NCI-H345 (cell line): ENCODE measurements at regions not wholly inside any gene's neighbourhood (a gene's known extent, or its start where the extent isn't known, plus 50 kb on each side); places are given as distances from the start of the nearest gene placed in this dataset.
"Not testable (repeated sequence)": the region's sequence is repeated elsewhere in the genome, so short reads cannot be mapped to it uniquely, and the experiment has no call there.

Experiments used
- DNase-seq: peaks from one replicate; lab custom pipeline; 2025; lab: John Stamatoyannopoulos, UW

DNA sequence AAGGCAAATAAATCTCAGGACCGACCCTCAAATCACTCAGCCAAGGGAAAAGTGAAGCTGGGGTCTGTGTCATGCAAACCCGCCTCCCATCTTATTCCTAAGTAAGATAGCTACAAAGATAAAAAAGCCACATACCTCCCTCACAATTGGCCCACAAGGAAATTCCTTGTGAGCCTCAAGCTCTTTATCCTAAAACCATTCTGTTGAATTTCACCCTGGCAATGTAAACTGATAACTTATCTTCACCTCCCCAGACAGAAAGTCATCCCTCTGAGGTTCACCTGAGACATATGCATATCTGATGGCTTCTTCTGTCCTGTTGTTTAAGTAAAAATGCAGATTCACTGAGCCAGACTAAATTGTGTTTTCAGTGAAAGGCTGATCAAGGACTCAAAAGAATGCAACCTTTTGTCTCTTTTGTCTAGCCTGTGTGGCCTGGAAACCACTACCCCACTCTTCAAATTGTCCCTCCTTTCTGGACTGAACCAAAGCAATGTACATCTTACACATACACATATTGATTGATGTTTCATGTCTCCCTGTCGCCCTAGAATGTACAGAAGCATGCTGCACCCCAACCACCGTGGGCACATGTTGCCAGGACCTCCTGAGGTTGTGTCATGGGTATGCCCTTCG lies 91.3 kb downstream of the MFAP3L start:
- DNase-seq: no peak

DNA sequence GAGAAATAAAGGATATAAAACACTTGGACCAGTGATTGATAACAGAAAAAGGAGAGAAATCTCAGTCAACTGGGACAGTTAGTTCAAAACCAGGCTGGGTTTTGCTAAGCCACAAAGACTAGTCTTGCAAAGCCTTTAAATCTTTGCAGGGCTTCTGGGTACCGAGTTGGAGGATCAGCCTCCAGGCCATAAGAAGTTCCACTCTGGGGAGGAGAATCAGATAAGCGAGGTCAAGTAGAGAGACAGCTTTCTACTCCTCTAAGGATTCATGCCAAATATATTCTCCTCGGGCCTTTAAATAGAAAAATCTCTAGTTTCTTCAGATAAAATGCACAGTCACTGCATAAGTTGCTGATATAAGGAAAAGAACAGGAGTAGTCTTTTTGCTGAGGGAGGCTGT lies 92.7 kb downstream of the MFAP3L start:
- DNase-seq: no peak

DNA sequence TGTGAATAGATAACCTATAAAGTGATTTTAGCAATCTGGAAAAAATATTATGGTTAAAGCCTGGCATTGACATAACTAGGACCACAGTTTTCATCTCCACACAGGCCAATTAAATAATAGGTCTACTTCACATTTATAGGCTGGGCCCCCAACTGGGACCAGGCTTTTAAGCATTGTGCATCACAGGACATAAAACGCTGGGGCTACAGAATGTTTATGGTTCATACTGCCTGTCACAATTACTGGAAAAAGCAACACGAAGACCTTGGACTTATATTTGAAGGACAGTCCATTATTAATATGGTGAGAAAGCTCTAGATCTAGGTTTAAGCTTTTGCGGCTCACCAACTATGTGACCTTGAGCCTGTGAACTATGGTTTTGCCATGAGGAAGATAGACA lies 94.2 kb downstream of the MFAP3L start:
- no peak for DNase-seq

DNA sequence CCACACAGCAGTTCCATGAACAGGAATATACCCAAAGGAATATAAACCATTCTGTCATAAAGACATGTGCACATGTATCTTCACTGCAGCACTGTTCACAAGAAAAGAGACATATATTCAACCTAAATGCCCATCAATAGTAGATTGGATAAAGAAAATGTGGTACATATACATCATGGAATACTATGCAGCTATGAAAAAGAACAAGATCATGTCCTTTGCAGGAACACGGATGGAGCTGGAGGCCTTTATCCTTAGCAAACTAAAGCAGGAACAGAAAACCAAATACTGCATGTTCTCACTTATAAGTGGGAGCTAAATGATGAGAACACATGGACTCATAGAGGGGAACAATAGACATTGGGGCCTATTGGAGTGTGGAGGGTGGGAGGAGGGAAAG lies 95.4 kb downstream of the MFAP3L start:
- DNase-seq: not testable (repeated sequence)

DNA sequence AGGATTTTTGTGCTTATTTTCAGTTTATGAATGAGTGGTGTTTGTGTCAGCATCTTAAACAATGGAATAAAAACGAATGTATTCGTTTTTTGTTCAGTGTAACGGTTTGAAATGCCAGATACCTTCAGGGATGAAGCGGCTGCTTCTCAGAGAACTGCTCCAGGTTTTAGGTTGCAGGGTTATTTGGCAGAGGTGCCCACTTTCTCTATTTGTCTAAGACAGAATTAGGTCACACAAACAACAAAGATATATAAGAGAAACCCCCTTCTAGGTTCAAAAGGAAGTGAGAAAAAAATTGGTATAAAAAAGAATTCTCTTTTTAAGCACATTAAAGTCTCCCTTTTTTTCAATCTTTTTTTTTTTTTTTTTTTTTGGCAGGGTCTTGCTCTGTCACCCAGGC lies 98.9 kb downstream of the MFAP3L start:
- no peak for DNase-seq

DNA sequence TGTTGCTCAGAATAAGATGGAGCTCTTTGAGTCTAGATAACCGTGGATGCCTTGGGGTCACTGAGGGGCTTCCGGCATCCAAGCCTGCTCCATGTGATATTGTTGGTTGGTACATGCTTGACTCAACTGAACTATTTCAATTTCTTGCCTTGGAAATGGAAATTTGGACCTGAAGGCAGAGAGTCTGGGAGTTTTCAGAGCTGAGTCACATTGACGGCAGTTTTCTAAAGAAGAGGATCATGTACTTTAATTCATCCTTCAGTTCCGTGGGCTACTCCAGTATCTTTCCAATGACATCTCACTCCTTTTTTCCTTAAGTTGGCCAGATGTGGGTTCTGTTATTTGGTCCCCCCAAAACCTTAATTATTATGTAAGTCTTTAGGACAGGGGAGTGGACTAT lies 100.5 kb downstream of the MFAP3L start:
- DNase-seq: no peak

DNA sequence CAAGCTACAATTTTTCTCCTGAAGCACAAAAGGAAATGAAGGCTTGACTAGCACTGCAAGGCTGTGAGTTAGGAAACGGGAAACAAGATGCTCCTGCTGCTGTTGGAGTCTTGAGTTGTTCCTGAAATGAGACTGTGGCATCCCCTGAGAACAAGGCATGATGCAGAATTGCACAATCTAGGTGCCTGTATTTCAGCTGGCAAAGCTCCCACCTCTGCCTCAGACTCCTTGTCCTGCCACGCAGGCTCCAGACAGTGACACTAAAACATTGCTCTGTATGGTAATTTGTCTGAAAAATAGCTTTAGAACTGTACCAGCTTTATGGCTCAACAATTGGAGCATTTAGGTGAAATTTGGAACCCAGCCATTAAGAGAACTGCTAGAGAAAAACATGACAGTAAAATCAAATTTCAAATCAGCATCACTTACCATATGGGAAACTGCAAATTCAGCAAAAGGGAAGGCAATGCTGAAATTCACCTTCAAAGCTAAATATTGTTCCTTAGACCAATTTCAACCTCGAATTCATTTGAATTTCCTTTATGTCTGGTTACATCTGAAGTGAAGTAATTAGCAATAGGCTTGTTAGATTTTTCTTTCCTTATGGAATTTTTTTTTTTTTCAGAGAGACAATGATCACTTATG lies 103.4 kb downstream of the MFAP3L start:
- no peak for DNase-seq

DNA sequence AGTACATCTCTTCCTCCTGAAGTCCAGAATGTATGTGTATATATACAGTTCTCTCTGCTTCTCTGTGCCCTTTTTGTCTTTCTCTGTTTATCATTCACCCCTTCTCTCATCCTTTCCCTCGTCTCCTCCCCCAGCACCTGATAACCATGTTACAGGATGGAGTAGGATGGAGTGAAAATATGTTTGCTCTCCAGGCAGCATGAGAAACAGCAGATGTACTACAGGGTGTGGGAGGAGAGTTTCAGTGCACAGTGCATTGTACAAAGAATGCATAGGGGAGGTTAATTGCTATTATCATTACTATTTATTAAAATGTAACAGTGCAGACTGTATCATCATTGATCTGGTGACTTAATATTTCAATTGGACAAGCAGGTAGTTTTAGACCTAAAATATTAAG lies 104.5 kb downstream of the MFAP3L start:
- DNase-seq: no peak

DNA sequence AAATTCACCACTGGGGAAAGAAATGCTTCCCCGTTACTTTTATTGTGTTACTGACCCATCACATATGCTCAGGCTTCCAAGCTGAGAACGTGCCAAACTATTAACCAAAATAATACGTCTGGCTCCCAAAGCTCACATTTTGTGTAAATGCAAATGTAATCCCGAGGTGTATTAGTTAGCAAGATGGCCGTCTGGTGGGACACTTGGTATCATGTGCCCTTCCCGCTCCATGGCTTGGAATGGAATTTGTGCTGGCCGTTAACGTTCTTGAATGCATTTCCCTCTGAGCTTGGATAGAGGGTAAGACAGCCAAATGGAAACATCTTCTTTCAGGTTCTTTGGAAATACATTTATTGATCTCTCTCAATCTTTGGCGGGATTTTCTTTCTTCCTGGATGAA lies 105.0 kb downstream of the MFAP3L start:
- DNase-seq: no peak

DNA sequence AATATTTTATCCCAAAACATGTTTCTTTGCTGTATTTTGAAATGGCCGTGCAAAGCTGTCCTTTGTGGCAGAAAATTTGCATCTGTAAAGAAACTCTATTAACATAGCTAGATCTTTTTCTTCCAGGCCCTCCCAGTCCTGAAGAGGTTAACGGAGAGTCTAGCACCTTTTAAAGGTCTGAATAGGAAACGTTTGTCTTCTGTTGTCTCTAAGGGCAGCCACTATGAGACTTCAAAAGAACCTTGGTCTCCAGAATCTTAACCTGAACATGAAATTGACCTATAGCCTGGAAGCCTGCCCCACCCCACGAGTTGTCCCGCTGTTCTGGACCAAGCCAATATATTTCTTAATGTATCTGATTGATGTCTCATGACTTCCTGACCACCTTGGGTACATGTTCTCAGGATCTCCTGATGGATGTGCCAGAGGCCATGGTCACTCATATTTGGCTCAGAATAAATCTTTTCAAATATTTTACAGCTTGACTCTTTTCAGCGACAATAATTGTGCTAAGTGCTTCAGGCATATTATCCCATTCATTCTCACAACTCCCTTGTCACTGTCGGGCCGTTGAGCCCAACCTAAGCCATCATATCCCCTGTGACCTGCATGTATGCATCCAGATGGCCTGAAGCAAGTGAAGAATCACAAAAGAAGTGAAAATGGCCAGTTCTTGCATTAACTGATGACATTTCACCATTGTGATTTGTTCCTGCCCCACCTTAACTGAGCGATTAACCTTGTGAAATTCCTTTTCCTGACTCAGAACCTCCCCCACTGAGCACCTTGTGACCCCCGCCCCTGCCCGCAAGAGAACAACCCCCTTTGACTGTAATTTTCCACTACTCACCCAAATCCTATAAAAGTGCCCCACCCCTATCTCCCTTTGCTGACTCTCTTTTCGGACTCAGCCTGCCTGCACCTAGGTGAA lies 106.7 kb downstream of the MFAP3L start:
- DNase-seq: not testable (repeated sequence)

DNA sequence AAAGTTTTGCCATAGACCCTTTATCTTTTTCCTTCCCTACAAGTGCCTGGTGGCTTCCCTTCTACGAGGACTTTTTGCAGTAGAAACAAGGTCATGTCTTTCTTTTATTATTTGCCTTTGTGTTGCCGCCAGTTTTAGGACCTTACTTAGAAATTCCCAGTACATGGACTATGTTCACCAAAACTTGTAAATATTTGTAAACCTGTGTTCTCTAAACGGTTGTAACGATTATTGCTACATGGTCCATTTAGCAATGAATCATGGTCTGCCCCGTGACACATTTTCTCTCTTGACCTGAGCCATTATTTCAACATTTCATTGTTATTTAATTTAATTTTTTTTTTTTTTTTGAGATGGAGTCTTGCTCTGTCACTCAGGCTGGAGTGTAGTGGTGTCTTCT lies 110.7 kb downstream of the MFAP3L start:
- DNase-seq: no peak

DNA sequence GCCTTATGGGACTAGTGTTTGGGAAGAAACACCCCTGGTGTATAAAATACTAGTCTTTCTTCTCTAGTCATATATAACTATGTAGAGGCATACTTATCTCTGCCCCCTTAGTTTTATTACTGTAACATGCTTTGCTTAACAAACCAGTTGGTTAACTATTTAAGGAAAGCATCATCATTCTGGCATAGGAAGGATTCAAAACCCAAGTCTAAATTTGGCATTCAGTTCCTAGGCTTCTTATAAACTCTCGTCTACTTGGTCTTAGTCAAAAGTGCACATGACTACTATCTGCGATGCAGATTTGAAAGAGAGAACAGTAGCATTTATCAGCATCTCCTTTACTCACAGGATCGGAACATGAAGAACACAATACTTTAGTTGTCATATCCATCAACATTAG lies 111.3 kb downstream of the MFAP3L start:
- DNase-seq: no peak

DNA sequence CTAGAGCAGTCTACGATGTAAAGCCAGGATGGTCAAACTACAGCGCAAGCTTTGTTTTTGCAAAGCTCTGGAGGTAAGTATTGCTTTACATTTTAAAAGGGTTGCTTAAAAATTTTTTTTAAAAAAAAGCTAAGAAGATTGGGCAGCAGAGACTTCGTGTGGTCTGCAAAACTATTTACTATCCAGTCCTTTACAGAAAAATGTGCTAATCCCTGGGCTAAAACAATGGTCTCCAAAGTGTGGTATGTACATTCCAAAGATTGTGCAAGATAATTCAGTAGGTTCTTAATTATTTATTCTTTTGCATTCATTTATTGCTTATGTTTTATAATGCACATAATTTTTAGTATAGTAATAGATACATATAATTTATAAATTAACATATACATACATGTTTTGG lies 113.2 kb downstream of the MFAP3L start:
- no peak for DNase-seq

DNA sequence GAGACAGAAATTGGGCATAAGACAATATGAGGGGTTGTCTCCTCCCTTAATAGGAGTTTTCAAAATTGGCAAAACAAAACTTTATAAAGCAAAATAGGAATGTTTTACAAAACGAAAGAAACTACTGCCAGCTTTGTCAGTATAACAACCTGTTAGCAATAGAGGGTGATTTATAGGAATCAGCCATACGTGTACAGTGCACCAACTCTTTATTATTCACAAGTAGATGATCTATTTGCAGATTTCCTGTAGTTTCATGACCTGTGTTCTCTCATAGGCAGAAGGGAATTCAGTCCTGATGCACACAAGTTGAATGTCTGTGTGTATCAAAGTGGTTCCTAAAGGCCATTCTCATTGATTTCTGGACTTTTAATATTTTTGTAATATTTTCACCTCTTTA lies 116.3 kb downstream of the MFAP3L start:
- DNase-seq: no peak

DNA sequence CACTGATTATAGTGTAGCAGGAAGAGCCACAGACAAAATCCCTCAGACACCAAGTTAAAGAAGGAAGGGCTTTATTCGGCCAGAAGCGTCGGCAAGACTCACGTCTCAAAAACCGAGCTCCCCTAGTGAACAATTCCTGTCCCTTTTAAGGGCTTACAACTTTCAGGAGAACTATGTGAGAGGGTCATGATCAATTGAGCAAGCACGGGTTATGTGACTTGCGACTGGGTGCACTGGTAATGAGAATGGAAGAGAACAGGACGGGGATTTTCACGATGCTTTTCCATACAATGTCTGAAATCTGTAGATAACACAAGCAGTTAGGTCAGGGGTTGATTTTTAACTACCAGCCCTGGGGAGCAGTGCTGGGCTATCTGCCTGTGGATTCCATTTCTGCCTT lies 116.7 kb downstream of the MFAP3L start:
- no peak for DNase-seq

DNA sequence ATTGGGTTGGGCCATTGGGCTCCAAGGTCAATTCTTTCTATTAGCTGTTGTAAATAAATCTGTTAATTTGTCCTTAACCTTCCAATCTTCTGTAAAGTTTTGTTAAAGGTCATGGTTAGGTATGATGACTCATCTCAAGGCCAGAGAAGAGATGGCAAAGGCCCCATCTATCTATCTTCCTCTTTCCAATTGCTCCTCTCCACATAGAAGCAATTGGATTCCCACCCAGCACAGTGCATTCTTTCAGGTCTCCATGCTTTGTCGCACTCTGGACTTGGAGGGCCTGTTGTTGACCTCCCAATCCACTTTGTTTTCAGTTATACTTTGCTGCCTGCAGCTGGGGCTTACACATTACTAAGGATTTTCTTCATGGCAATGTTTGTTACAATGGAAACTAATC lies 118.5 kb downstream of the MFAP3L start:
- no peak for DNase-seq

DNA sequence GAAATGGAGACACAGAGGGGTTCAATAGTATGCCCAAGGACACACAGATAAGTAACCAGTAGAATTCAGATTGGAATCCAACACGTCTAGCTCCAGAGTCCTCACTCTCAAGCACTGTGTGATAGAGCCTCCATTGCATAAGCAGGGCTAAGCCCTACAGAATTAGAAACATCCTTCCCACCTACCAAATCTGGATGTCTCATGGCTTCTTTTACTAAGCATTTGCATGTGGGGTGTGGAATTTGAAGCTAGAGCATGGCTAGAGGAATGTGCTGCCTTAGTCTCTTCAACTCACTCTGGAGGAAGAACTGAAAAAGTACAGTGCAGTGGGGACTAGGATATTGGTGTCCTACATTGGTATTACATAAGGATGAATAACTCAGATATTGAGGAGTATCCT lies 119.4 kb downstream of the MFAP3L start:
- DNase-seq: no peak

DNA sequence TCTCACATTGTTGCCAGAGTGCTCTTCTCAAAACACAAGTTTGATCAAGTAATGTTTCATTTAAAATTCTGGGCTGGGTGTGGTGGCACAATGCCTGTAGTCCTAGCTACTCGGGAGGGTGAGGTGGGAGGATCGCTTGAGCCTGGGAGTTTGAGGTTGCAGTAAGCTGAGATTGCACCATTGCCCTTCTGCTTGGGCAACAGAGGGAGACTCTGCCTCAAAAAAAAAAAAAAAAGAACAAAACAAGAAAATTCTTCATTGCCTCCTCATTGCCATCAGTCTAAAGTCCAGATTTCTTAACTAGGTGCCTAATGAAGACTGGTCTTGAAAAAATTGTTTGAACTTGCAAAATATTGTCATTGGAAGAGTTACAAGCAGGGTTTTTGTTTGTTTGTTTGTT lies 120.1 kb downstream of the MFAP3L start:
- DNase-seq: no peak

DNA sequence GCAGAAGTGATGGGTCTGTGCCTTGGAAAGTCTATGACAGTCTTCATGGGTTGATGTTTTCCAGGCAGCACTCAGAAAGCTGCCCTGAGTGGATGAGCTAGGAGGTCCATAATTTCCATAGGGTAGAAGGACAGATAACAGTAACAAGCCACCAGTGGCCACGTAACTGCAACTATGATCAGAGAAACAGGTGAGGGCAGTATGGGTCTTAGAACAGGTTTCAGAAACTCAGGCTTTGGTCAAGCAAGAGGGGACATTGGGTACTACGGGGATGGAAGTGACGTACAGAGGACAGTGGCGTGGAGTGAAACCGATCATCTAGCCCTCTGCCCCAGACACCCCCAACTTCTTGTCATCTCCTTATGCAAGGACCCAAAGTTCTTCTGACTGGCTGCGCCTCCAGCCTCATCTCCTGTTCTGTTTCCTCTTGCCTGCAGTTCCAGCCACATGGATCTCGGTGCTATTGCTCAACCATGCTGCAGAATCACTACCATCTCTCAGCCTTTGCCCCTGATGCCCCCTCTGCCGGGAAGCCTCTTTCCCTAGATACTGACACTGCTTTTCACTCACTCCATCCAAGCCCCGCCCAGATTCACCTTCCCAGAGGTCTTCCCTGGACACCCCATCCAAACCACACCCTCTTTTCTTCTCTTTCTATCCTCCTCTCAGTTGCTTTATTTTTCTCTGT lies 123.4 kb downstream of the MFAP3L start:
- no peak for DNase-seq

DNA sequence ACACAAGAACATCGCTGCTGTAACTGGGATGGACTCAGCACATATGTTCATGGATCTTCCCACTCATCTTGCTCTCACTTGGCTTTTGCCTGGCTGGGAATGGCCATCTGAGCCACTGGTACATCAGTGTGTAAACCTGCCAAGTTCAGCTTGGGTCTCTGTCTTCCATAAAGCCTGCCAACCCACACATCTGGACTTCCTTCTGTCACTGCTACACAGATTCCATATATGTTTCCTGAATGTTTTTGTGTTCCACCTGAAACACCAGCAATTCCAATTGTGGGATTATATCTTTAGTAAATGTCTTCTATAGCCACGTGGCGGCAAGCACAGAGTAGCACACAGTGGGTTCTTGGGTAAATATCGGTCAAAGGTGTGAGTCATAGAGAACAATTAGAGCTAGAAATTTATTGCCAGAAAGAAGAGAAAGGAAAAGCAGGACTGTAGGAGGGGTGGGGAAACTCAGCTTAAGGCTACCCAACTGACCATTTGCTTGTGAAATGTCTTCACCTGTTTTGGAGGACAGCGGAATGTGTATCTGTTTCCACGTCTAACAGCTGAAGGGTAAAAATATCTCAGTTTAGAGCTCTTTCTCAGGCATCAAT lies 125.9 kb downstream of the MFAP3L start:
- DNase-seq: no peak

DNA sequence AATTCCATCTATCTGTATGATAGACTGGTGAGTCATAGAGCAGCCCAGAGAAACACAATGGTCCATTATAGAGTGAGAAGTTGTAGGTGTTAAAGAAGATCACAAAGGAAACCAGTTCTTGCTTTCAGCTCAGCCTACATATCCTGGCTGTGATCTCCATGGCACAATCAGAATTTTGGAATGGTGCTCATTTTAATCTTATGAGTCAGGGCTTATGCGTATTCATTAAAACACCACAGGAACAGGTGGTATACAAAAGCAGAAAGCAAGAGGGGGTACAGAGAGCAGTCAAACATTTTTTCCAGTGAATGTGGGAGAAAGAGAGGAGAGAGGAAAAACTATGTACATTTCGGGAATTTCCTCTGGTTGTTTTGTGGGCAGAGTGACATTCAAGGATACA lies 126.9 kb downstream of the MFAP3L start:
- no peak for DNase-seq

DNA sequence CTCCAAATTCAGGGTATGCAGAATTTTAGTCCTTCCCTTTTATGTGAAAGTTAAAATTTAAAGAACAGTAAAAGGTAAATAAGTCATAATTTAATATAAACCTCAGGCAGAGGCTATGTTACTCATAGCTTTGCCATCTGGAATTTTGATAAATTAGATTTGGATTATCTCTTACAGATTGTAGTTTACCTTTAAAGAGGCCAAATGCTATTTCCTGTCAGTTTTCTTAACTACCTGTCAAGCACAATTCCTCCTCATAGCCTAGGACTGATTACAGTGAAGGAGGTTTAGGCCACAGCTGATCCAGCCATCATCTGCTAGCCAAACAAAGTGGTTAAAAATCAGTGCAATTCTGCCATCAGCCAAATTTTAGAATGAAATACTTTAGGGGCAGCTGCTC lies 128.1 kb downstream of the MFAP3L start:
- no peak for DNase-seq
